ENCODE measurements at regions not wholly inside any gene's neighbourhood (a gene's known extent, or its start where the extent isn't known, plus 50 kb on each side); places are given as distances from the start of the nearest gene placed in this dataset.

DNA sequence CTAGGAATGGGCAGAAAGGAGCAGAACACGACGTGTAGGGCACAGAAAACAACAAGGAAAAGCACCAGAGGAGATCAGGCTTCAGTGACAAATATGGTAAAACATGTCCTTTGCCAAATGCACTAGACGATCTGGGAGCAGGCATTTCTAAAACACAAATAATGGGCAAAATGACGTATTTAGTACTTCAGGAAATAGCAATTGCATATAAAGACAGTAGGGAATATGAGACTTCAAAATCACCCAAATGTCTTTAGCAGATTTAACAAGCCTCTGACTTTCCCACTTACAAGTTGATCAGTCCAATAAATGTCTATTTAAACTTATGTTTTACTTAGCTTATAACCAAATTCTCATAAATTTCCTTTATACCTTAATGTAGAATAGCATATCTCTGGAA lies 969.6 kb upstream of the C9orf72 start:
- no peaks in the 10 kb centered on the region for H3K27me3 Mint-ChIP-seq (ENCODE audit: unreplicated experiment)
- TF ChIP-seq, protein P1, sequence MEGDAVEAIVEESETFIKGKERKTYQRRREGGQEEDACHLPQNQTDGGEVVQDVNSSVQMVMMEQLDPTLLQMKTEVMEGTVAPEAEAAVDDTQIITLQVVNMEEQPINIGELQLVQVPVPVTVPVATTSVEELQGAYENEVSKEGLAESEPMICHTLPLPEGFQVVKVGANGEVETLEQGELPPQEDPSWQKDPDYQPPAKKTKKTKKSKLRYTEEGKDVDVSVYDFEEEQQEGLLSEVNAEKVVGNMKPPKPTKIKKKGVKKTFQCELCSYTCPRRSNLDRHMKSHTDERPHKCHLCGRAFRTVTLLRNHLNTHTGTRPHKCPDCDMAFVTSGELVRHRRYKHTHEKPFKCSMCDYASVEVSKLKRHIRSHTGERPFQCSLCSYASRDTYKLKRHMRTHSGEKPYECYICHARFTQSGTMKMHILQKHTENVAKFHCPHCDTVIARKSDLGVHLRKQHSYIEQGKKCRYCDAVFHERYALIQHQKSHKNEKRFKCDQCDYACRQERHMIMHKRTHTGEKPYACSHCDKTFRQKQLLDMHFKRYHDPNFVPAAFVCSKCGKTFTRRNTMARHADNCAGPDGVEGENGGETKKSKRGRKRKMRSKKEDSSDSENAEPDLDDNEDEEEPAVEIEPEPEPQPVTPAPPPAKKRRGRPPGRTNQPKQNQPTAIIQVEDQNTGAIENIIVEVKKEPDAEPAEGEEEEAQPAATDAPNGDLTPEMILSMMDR (IDR thresholded peaks at IDR 0.05; ENCODE audit: partially characterized antibody, unreplicated experiment) = no peak
- H3K4me3 Mint-ChIP-seq (ENCODE audit: unreplicated experiment) = no peak overlapping the region
- DNase-seq = no peak
- no peaks in the 10 kb centered on the region for H3K4me1 Mint-ChIP-seq (ENCODE audit: low read depth, unreplicated experiment)
- H3K36me3 Mint-ChIP-seq (ENCODE audit: unreplicated experiment) = no peaks in the 10 kb centered on the region
- H3K27ac Mint-ChIP-seq (ENCODE audit: unreplicated experiment) = no peak overlapping the region
- no peaks in the 10 kb centered on the region for H3K9me3 Mint-ChIP-seq (ENCODE audit: unreplicated experiment)

- H3K9me3 Mint-ChIP-seq (ENCODE audit: unreplicated experiment) = no peaks in the 10 kb centered on the region
- H3K27ac Mint-ChIP-seq (ENCODE audit: unreplicated experiment) = no peak overlapping the region
- TF ChIP-seq, protein P1 (IDR thresholded peaks at IDR 0.05; ENCODE audit: partially characterized antibody, unreplicated experiment) = no peak
- H3K27me3 Mint-ChIP-seq (ENCODE audit: unreplicated experiment) = no peaks in the 10 kb centered on the region
- no peaks in the 10 kb centered on the region for H3K36me3 Mint-ChIP-seq (ENCODE audit: unreplicated experiment)
- DNase-seq = no peak
- H3K4me3 Mint-ChIP-seq (ENCODE audit: unreplicated experiment) = no peak overlapping the region
- H3K4me1 Mint-ChIP-seq (ENCODE audit: low read depth, unreplicated experiment) = no peaks in the 10 kb centered on the region
Measured at GRCh38 chr9:28547527-28547926, 974.2 kb upstream of the C9orf72 start.

GRCh38 chr9:28563291-28563934 lies 990.1 kb upstream of the C9orf72 start:
- Mint-ChIP-seq H3K27me3 (ENCODE audit: unreplicated experiment) (no peaks in the 10 kb centered on the region), H3K4me3 (ENCODE audit: unreplicated experiment) (no peak overlapping the region), H3K36me3 (ENCODE audit: unreplicated experiment) (no peaks in the 10 kb centered on the region), H3K9me3 (ENCODE audit: unreplicated experiment) (no peaks in the 10 kb centered on the region), H3K4me1 (ENCODE audit: low read depth, unreplicated experiment) (no peaks in the 10 kb centered on the region), H3K27ac (ENCODE audit: unreplicated experiment) (no peak overlapping the region)
- no peak for DNase-seq
- TF ChIP-seq, protein P1 (IDR thresholded peaks at IDR 0.05; ENCODE audit: partially characterized antibody, unreplicated experiment) = no peak

- no peaks in the 10 kb centered on the region for H3K27me3 Mint-ChIP-seq (ENCODE audit: unreplicated experiment)
- no peaks in the 10 kb centered on the region for H3K9me3 Mint-ChIP-seq (ENCODE audit: unreplicated experiment)
- DNase-seq = no peak
- no peaks in the 10 kb centered on the region for H3K36me3 Mint-ChIP-seq (ENCODE audit: unreplicated experiment)
- H3K4me3 Mint-ChIP-seq (ENCODE audit: unreplicated experiment) = no peak overlapping the region
- no peaks in the 10 kb centered on the region for H3K4me1 Mint-ChIP-seq (ENCODE audit: low read depth, unreplicated experiment)
- H3K27ac Mint-ChIP-seq (ENCODE audit: unreplicated experiment) = no peak overlapping the region
- TF ChIP-seq, protein P1 (IDR thresholded peaks at IDR 0.05; ENCODE audit: partially characterized antibody, unreplicated experiment) = no peak
Measured at GRCh38 chr9:28583832-28584231, 1010.6 kb upstream of the C9orf72 start.

- TF ChIP-seq, protein P1 (IDR thresholded peaks at IDR 0.05; ENCODE audit: partially characterized antibody, unreplicated experiment) = no peak
- no peaks in the 10 kb centered on the region for H3K9me3 Mint-ChIP-seq (ENCODE audit: unreplicated experiment)
- H3K4me3 Mint-ChIP-seq (ENCODE audit: unreplicated experiment) = no peak overlapping the region
- no peak for DNase-seq
- H3K4me1 Mint-ChIP-seq (ENCODE audit: low read depth, unreplicated experiment) = no peaks in the 10 kb centered on the region
- no peak overlapping the region for H3K27ac Mint-ChIP-seq (ENCODE audit: unreplicated experiment)
- H3K36me3 Mint-ChIP-seq (ENCODE audit: unreplicated experiment) = no peaks in the 10 kb centered on the region
- H3K27me3 Mint-ChIP-seq (ENCODE audit: unreplicated experiment) = no peaks in the 10 kb centered on the region
Measured at GRCh38 chr9:28584542-28584941, 1011.3 kb upstream of the C9orf72 start.
